ENCODE measurements at regions not wholly inside any gene's neighbourhood (a gene's known extent, or its start where the extent isn't known, plus 50 kb on each side); places are given as distances from the start of the nearest gene placed in this dataset.

DNA sequence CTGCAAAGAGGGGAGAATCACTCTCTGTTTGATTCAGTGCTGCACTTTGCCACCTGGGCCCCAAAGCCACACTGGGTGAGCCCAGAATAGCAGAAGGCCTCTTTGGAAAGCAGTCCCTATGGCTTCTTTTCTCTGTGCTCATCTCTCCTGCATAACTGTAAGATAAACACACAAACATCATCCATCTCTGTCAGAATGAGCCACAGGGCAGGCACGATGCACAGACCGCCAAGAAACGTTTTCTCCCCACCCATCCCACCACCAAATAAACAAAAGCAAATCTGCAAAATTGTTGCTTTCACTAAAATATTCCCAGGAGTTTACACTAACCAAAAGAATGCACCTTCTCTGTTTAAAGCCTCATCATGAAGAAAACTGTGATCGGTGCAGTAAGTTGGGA lies 196.4 kb upstream of the POU2AF2 start:
- TF ChIP-seq, protein P1, sequence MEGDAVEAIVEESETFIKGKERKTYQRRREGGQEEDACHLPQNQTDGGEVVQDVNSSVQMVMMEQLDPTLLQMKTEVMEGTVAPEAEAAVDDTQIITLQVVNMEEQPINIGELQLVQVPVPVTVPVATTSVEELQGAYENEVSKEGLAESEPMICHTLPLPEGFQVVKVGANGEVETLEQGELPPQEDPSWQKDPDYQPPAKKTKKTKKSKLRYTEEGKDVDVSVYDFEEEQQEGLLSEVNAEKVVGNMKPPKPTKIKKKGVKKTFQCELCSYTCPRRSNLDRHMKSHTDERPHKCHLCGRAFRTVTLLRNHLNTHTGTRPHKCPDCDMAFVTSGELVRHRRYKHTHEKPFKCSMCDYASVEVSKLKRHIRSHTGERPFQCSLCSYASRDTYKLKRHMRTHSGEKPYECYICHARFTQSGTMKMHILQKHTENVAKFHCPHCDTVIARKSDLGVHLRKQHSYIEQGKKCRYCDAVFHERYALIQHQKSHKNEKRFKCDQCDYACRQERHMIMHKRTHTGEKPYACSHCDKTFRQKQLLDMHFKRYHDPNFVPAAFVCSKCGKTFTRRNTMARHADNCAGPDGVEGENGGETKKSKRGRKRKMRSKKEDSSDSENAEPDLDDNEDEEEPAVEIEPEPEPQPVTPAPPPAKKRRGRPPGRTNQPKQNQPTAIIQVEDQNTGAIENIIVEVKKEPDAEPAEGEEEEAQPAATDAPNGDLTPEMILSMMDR (IDR thresholded peaks at IDR 0.05) = no peak
- no peak for TF ChIP-seq POLR2A (IDR thresholded peaks at IDR 0.05)

Measured in uterus (tissue), 2 donors.